Glutamatergic neuron (in vitro differentiated cells): ENCODE measurements at regions not wholly inside any gene's neighbourhood (a gene's known extent, or its start where the extent isn't known, plus 50 kb on each side); places are given as distances from the start of the nearest gene placed in this dataset.

Experiments used
- DNase-seq: peaks from one replicate; pipeline ENCODE4 v3.0.0; 2022
- H3K27ac Mint-ChIP-seq: one replicate; pipeline ENCODE4 v1.8.0; 2020; ENCODE audit warnings: mild to moderate bottlenecking, mixed read lengths, inconsistent platforms; ENCODE audit not compliant: unreplicated experiment
- H3K27me3 Mint-ChIP-seq: one replicate; pipeline ENCODE4 v1.8.0; 2020; ENCODE audit warnings: mild to moderate bottlenecking, moderate library complexity, mixed read lengths, inconsistent platforms; ENCODE audit not compliant: unreplicated experiment
- H3K36me3 Mint-ChIP-seq: one replicate; pipeline ENCODE4 v1.8.0; 2020; ENCODE audit warnings: mild to moderate bottlenecking, mixed read lengths, inconsistent platforms; ENCODE audit not compliant: unreplicated experiment
- H3K4me1 Mint-ChIP-seq: one replicate; pipeline ENCODE4 v1.8.0; 2020; ENCODE audit warnings: mild to moderate bottlenecking, low read depth, mixed read lengths, inconsistent platforms; ENCODE audit not compliant: unreplicated experiment
- H3K4me3 Mint-ChIP-seq: one replicate; pipeline ENCODE4 v1.8.0; 2020; ENCODE audit warnings: mild to moderate bottlenecking, mixed read lengths, inconsistent platforms; ENCODE audit not compliant: unreplicated experiment
- H3K9me3 Mint-ChIP-seq: one replicate; pipeline ENCODE4 v1.8.0; 2020; ENCODE audit warnings: mild to moderate bottlenecking, moderate library complexity, mixed read lengths, inconsistent platforms; ENCODE audit not compliant: unreplicated experiment
- CTCF ChIP-seq: fragments of 200-600 bp; sonication (generic); IDR thresholded peaks from one replicate; pipeline ENCODE4 v1.5.0; 2021; ENCODE audit not compliant: partially characterized antibody, unreplicated experiment

- Mint-ChIP-seq H3K27ac (no peak overlapping the region), H3K36me3 (no peaks in the 10 kb centered on the region), H3K27me3 (peaks cover 2% of the 10 kb centered on the region), H3K4me1 (no peaks in the 10 kb centered on the region), H3K4me3 (no peak overlapping the region), H3K9me3 (no peaks in the 10 kb centered on the region)
- no peak for DNase-seq
- no peak for TF ChIP-seq CTCF
Measured at GRCh38 chr13:53683146-53683545, 654.5 kb downstream of the OLFM4 start.

GRCh38 chr13:53683608-53684007, 655.0 kb downstream of the OLFM4 start:
- H3K27me3 Mint-ChIP-seq = peaks cover 5% of the 10 kb centered on the region
- H3K27ac Mint-ChIP-seq = no peak overlapping the region
- H3K9me3 Mint-ChIP-seq = no peaks in the 10 kb centered on the region
- no peaks in the 10 kb centered on the region for H3K36me3 Mint-ChIP-seq
- H3K4me1 Mint-ChIP-seq = no peaks in the 10 kb centered on the region
- no peak for DNase-seq
- no peak overlapping the region for H3K4me3 Mint-ChIP-seq
- no peak for TF ChIP-seq CTCF

- Mint-ChIP-seq H3K27ac (no peak overlapping the region), H3K4me3 (no peak overlapping the region), H3K9me3 (no peaks in the 10 kb centered on the region), H3K27me3 (peaks cover 4% of the 10 kb centered on the region), H3K36me3 (no peaks in the 10 kb centered on the region), H3K4me1 (peaks cover 7% of the 10 kb centered on the region)
- DNase-seq = no peak
- no peak for TF ChIP-seq CTCF
Measured at GRCh38 chr13:53691417-53691816, 662.8 kb downstream of the OLFM4 start.

GRCh38 chr13:53694814-53695532, 666.4 kb downstream of the OLFM4 start:
- DNase-seq = no peak

More at GRCh38 chr13:53694814-53695532, 666.4 kb downstream of the OLFM4 start:
- peaks cover 2% of the 10 kb centered on the region for H3K9me3 Mint-ChIP-seq
- H3K27ac Mint-ChIP-seq = no peak overlapping the region
- H3K4me3 Mint-ChIP-seq = no peak overlapping the region
- H3K27me3 Mint-ChIP-seq = no peaks in the 10 kb centered on the region
- no peak for TF ChIP-seq CTCF
- H3K4me1 Mint-ChIP-seq = peaks cover 7% of the 10 kb centered on the region
- no peaks in the 10 kb centered on the region for H3K36me3 Mint-ChIP-seq
